ENCODE measurements at regions not wholly inside any gene's neighbourhood (a gene's known extent, or its start where the extent isn't known, plus 50 kb on each side); places are given as distances from the start of the nearest gene placed in this dataset.
"Not testable (repeated sequence)": the region's sequence is repeated elsewhere in the genome, so short reads cannot be mapped to it uniquely, and the experiment has no call there.

DNA sequence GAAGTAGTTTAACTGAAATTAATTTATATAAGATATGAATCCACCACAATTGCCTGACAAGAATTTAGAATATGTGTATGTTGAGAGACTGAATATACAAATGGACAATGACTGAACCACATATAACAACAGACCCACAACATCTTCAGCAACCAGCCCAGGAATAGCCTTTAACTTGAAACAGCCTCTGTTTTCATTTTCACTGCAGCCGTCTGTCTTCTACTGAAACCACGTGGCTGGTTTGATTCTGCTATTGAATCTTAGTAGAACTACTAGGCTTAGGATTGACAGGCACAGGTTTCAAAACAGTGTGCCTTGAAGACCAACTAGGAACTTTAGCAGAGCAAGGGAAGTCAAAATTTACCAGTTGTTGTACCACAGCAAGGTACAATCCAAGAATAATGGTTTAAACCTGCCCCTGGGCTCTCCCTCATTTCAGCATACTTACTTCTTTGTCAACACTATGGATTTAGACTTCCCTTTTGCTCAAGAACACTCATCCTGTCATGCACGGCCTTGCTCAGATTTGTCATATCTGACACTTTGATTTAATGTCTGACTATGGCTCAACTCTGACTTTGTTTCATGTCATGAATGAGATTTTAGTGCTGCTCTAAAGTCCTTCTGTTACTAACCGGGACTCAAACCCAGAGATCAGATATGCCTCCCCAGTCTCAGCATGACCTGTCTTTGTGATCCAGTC, 355.0 kb downstream of the KIF2B start:
- ATAC-seq (no peak), DNase-seq (ENCODE audit: low spot score) (no peak)

- DNase-seq (ENCODE audit: low spot score) (no peak), ATAC-seq (no peak)
Measured at GRCh38 chr17:54180950-54181349, 358.2 kb downstream of the KIF2B start.

GRCh38 chr17:54191261-54191660, 368.5 kb downstream of the KIF2B start:
- ATAC-seq (no peak), DNase-seq (ENCODE audit: low spot score) (no peak)

GRCh38 chr17:54194268-54194667, 371.5 kb downstream of the KIF2B start:
- DNase-seq (ENCODE audit: low spot score): no peak
- ATAC-seq: no peak

GRCh38 chr17:54196751-54197150, 374.0 kb downstream of the KIF2B start:
- DNase-seq (ENCODE audit: low spot score): no peak
- ATAC-seq: no peak

DNA sequence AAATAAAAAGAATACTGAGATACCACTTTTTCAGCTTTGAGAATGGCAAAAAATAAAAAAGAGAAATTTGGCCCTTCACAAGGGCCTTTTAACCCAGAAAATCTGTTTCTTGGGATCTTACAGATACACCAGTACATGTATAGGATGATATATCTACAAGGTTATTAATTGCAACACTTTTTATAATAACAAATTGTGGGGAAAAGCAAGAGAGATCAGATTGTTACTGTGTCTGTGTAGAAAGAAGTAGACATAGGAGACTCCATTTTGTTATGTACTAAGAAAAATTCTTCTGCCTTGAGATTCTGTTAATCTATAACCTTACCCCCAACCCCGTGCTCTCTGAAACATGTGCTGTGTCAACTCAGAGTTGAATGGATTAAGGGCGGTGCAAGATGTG, 378.7 kb downstream of the KIF2B start:
- ATAC-seq; DNase-seq (ENCODE audit: low spot score): not testable (repeated sequence)

GRCh38 chr17:54220829-54221228, 398.1 kb downstream of the KIF2B start:
- ATAC-seq: no peak

DNA sequence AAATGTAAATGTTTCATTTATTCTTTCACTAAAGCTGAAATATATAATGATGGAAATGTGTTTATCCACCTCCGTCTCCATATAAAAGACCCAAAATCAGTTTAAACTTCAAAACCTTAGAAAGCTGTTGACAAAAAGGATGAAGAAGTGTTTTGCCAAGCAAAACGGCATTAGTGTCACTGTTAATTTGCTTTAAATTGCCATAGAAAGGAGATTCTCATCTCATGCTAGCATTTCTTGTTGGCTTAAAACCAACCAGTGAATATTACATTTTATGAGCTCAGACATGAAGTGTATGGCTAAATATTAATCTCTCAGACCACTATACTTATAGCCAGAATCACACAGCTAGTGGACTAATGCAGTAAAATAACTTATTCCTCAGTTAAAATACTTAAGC, 398.8 kb downstream of the KIF2B start:
- no peak for DNase-seq (ENCODE audit: low spot score)
- ATAC-seq: no peak

More at GRCh38 chr17:54220829-54221228, 398.1 kb downstream of the KIF2B start:
- no peak for DNase-seq (ENCODE audit: low spot score)

- DNase-seq (ENCODE audit: low spot score): no peak
- no peak for ATAC-seq
Measured at GRCh38 chr17:54235571-54235970, 412.8 kb downstream of the KIF2B start.

GRCh38 chr17:54237911-54238515, 415.3 kb downstream of the KIF2B start:
- DNase-seq (ENCODE audit: low spot score) (no peak), ATAC-seq (no peak)

- no peak for ATAC-seq
- no peak for DNase-seq (ENCODE audit: low spot score)
Measured at GRCh38 chr17:54239291-54239690, 416.6 kb downstream of the KIF2B start.

DNA sequence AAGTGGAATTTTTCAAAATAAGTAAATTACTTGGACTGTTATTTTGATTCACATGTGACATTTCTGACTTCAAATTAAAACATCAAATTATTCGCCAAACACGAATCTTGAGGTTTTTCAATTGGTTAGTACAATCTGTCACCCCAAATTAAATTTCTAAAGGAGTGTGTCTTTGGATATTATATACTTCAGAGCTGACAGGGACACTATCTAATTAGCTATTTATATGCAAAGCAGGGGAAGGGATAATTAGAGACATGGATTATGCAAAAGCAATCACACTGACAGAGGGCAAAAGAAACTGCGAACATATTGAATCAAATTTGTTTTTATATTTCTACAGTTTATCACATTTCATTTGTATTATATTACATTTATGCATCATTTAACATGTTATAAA, 433.0 kb downstream of the KIF2B start:
- DNase-seq (ENCODE audit: low spot score) (no peak), ATAC-seq (no peak)

DNA sequence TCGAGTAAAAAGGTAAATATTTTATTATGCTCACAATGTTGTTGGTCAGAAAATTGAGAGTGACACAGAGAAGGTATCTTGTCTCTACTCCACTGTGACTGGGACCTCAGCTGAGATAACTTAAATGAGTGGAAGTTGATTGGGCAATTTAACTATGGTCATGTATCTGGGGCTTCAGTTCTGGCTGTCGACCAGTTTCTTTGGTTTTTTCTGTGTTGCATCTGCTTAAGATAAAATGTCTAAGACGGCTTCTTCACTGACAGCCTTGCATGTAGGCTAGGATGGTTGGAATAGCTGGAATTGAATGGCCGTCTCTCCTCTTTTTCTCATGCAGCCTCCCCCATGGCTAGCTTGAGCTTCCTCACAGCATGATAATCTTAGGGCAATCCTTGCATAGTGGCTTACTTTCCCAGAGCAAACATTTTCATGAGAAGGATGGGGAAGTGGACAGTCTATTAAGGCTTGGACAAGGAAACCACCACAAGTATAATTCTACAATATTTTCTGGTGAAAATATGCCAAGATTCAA, 433.7 kb downstream of the KIF2B start:
- no peak for DNase-seq (ENCODE audit: low spot score)
- ATAC-seq: no peak

GRCh38 chr17:54257440-54257839, 434.7 kb downstream of the KIF2B start:
- DNase-seq (ENCODE audit: low spot score) (no peak), ATAC-seq (no peak)

GRCh38 chr17:54259476-54259875, 436.7 kb downstream of the KIF2B start:
- ATAC-seq: no peak
- DNase-seq (ENCODE audit: low spot score): no peak

DNA sequence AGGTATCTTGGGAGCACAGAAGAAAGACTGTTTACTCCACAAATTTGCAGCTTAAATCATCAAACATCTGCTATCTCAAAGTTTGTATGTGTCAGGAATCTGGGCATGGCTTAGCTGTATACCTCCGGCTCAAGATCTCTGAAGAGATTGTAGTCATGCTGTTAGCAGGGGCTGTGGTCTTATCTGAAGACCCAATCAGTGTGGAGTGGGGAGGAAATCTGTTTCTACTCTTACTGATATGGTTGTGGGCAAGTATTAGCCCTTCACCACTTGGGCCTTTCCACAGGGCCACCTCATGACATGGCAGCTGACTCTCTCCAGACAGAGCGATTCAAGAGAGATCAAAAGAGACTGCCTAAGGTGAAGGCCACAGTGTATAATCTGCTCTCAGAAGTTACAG, 438.7 kb downstream of the KIF2B start:
- DNase-seq (ENCODE audit: low spot score) (no peak), ATAC-seq (no peak)

GRCh38 chr17:54269881-54270280, 447.2 kb downstream of the KIF2B start:
- ATAC-seq (no peak), DNase-seq (ENCODE audit: low spot score) (no peak)

DNA sequence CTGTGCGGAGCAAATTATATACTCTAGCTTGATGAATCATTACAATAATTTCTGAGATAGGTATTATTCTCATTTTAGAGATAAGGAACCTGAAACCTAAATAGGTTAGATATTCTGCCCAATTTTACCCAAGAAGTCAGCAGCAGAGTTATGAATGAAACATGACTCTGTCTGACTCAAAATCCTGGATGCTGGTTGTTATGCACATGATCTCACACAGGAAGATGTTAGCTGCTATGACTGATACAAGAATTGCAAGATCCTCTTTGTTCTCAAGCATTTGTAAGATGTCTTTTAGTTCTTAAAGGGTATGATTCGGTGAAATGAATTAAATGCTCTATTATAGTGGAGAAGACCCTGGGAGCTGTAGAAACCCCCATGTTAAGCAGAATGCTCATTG, 447.8 kb downstream of the KIF2B start:
- DNase-seq (ENCODE audit: low spot score) (no peak), ATAC-seq (no peak)

DNA sequence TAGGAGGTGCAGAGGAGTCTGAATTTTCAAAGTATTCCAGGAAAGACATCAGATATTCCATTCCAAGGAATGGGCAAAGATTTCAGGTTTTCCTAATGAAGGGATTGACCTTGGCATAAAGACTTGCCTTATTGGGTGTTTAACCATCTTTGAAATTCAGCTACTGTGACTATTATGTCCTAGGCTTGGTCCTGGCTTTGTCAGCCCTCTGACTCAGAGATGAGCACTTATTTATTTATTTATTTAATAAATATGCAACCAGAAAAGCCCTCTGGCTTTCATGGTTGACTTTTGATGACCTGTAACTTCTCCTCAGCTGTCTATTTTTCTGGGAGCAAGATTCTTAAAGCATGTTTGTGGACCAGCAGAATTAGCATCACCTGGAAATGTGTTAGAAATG, 455.1 kb downstream of the KIF2B start:
- no peak for ATAC-seq
- DNase-seq (ENCODE audit: low spot score): no peak

GRCh38 chr17:54280741-54281140, 458.0 kb downstream of the KIF2B start:
- no peak for ATAC-seq
- no peak for DNase-seq (ENCODE audit: low spot score)

DNA sequence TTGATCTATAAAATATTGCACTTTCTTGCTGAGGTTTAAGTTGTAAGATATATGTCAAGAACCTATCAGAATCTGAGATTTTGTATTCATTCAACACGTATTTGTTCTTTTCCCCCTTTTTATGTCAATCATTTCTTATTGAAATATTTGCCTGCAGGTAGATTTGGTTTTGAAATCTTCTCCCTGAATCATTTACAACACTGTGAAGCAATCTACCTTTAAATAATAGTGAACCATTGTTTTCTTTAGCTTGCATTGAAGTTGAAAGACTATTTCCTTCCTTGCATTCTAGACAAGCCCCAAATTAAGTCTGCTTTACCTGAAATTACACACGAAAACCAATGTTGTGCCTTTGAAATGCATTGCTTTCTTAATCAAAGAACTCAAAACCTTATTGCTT, 460.2 kb downstream of the KIF2B start:
- ATAC-seq: no peak

GRCh38 chr17:54307351-54307750, 484.6 kb downstream of the KIF2B start:
- no peak for DNase-seq (ENCODE audit: low spot score)
- ATAC-seq: no peak

More for the DNA sequence above, 460.2 kb downstream of the KIF2B start:
- DNase-seq (ENCODE audit: low spot score): no peak

DNA sequence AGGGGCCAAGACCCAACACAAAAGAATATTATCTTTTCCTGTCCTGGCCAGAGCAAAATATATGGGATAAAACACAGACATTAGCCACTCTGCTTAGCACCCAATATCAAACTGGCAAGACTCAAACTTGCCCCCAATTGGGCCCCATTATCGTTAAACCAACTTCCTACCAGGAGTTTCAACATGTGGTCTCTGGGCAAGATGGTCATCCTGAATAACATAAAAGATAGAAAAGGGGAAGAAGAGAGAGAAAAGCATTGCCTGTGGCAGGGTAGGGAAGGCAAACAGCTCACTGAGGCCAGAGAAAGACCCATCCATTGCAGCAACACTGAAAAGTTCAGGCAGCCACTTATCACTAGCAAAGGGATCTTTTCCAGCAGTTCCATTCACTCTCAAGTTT, 502.1 kb downstream of the KIF2B start:
- no peak for DNase-seq (ENCODE audit: low spot score)
- ATAC-seq: no peak

All from left lobe of liver (tissue), 2 donors.